ENCODE measurements at regions not wholly inside any gene's neighbourhood (a gene's known extent, or its start where the extent isn't known, plus 50 kb on each side); places are given as distances from the start of the nearest gene placed in this dataset.
"Not testable (repeated sequence)": the region's sequence is repeated elsewhere in the genome, so short reads cannot be mapped to it uniquely, and the experiment has no call there.

- no peak for DNase-seq (ENCODE audit: insufficient read length)
- TF ChIP-seq POLR2AphosphoS5 (IDR thresholded peaks at IDR 0.05; ENCODE audit: low read depth, low read length) = no peak
- no peak for TF ChIP-seq TAF1 (IDR thresholded peaks at IDR 0.05; ENCODE audit: borderline replicate concordance, low read depth, low read length)
- no peak for TF ChIP-seq POLR2A (IDR thresholded peaks at IDR 0.05; ENCODE audit: low read depth, low read length)
- FAIRE-seq = no peak
Observed at GRCh38 chr3:8011902-8012301, 489.7 kb upstream of the LMCD1 start.

GRCh38 chr3:8020047-8020841 is 481.4 kb upstream of the LMCD1 start:
- TF ChIP-seq TAF1 (IDR thresholded peaks at IDR 0.05; ENCODE audit: borderline replicate concordance, low read depth, low read length) (no peak), POLR2AphosphoS5 (IDR thresholded peaks at IDR 0.05; ENCODE audit: low read depth, low read length) (no peak), POLR2A (IDR thresholded peaks at IDR 0.05; ENCODE audit: low read depth, low read length) (no peak)
- FAIRE-seq = no peak
- no peak for DNase-seq (ENCODE audit: insufficient read length)

GRCh38 chr3:8027954-8028353 is 473.7 kb upstream of the LMCD1 start:
- TF ChIP-seq POLR2A (IDR thresholded peaks at IDR 0.05; ENCODE audit: low read depth, low read length) = no peak
- no peak for TF ChIP-seq POLR2AphosphoS5 (IDR thresholded peaks at IDR 0.05; ENCODE audit: low read depth, low read length)
- no peak for TF ChIP-seq TAF1 (IDR thresholded peaks at IDR 0.05; ENCODE audit: borderline replicate concordance, low read depth, low read length)
- FAIRE-seq = no peak
- no peak for DNase-seq (ENCODE audit: insufficient read length)

GRCh38 chr3:8050283-8050682 is 451.3 kb upstream of the LMCD1 start:
- no peak for FAIRE-seq
- TF ChIP-seq POLR2A (IDR thresholded peaks at IDR 0.05; ENCODE audit: low read depth, low read length) = no peak
- no peak for TF ChIP-seq POLR2AphosphoS5 (IDR thresholded peaks at IDR 0.05; ENCODE audit: low read depth, low read length)
- TF ChIP-seq TAF1 (IDR thresholded peaks at IDR 0.05; ENCODE audit: borderline replicate concordance, low read depth, low read length) = no peak
- no peak for DNase-seq (ENCODE audit: insufficient read length)

GRCh38 chr3:8052659-8053058 is 449.0 kb upstream of the LMCD1 start:
- FAIRE-seq = no peak
- TF ChIP-seq POLR2A (IDR thresholded peaks at IDR 0.05; ENCODE audit: low read depth, low read length) = no peak
- TF ChIP-seq POLR2AphosphoS5 (IDR thresholded peaks at IDR 0.05; ENCODE audit: low read depth, low read length) = no peak
- no peak for TF ChIP-seq TAF1 (IDR thresholded peaks at IDR 0.05; ENCODE audit: borderline replicate concordance, low read depth, low read length)
- no peak for DNase-seq (ENCODE audit: insufficient read length)

- not testable (repeated sequence) for FAIRE-seq; DNase-seq (ENCODE audit: insufficient read length)
Observed at GRCh38 chr3:8068135-8068534, 433.5 kb upstream of the LMCD1 start.

- DNase-seq (ENCODE audit: insufficient read length) = no peak
- FAIRE-seq = no peak
- no peak for TF ChIP-seq POLR2A (IDR thresholded peaks at IDR 0.05; ENCODE audit: low read depth, low read length)
- TF ChIP-seq POLR2AphosphoS5 (IDR thresholded peaks at IDR 0.05; ENCODE audit: low read depth, low read length) = no peak
- TF ChIP-seq TAF1 (IDR thresholded peaks at IDR 0.05; ENCODE audit: borderline replicate concordance, low read depth, low read length) = no peak
Observed at GRCh38 chr3:8069471-8069870, 432.2 kb upstream of the LMCD1 start.

GRCh38 chr3:8070011-8070410 is 431.6 kb upstream of the LMCD1 start:
- DNase-seq (ENCODE audit: insufficient read length) = no peak
- no peak for FAIRE-seq
- TF ChIP-seq POLR2AphosphoS5 (IDR thresholded peaks at IDR 0.05; ENCODE audit: low read depth, low read length) (no peak), TAF1 (IDR thresholded peaks at IDR 0.05; ENCODE audit: borderline replicate concordance, low read depth, low read length) (no peak), POLR2A (IDR thresholded peaks at IDR 0.05; ENCODE audit: low read depth, low read length) (no peak)

- DNase-seq (ENCODE audit: insufficient read length); FAIRE-seq: not testable (repeated sequence)
Observed at GRCh38 chr3:8074740-8075139, 426.9 kb upstream of the LMCD1 start.

GRCh38 chr3:8077126-8077525 is 424.5 kb upstream of the LMCD1 start:
- DNase-seq (ENCODE audit: insufficient read length) = no peak
- TF ChIP-seq POLR2AphosphoS5 (IDR thresholded peaks at IDR 0.05; ENCODE audit: low read depth, low read length) = no peak
- FAIRE-seq = no peak

GRCh38 chr3:8080464-8080863 is 421.2 kb upstream of the LMCD1 start:
- FAIRE-seq = no peak
- no peak for DNase-seq (ENCODE audit: insufficient read length)
- no peak for TF ChIP-seq TAF1 (IDR thresholded peaks at IDR 0.05; ENCODE audit: borderline replicate concordance, low read depth, low read length)
- TF ChIP-seq POLR2A (IDR thresholded peaks at IDR 0.05; ENCODE audit: low read depth, low read length) = no peak
- TF ChIP-seq POLR2AphosphoS5 (IDR thresholded peaks at IDR 0.05; ENCODE audit: low read depth, low read length) = no peak

- no peak for FAIRE-seq
Observed at GRCh38 chr3:8085498-8085897, 416.1 kb upstream of the LMCD1 start.

GRCh38 chr3:8087951-8088350 is 413.7 kb upstream of the LMCD1 start:
- FAIRE-seq (no peak), DNase-seq (ENCODE audit: insufficient read length) (no peak)
- TF ChIP-seq POLR2A (IDR thresholded peaks at IDR 0.05; ENCODE audit: low read depth, low read length) (no peak), POLR2AphosphoS5 (IDR thresholded peaks at IDR 0.05; ENCODE audit: low read depth, low read length) (no peak), TAF1 (IDR thresholded peaks at IDR 0.05; ENCODE audit: borderline replicate concordance, low read depth, low read length) (no peak)

More at GRCh38 chr3:8085498-8085897, 416.1 kb upstream of the LMCD1 start:
- DNase-seq (ENCODE audit: insufficient read length) = no peak
- TF ChIP-seq POLR2AphosphoS5 (IDR thresholded peaks at IDR 0.05; ENCODE audit: low read depth, low read length) = no peak
- no peak for TF ChIP-seq POLR2A (IDR thresholded peaks at IDR 0.05; ENCODE audit: low read depth, low read length)
